VCaP (cell line): ENCODE measurements at regions not wholly inside any gene's neighbourhood (a gene's known extent, or its start where the extent isn't known, plus 50 kb on each side); places are given as distances from the start of the nearest gene placed in this dataset.

ENCODE experiments used
- H3K27ac ChIP-seq: fragments of 450-650 bp; 2 replicates; pipeline ENCODE4 v1.5.1; 2017
- CTCF ChIP-seq: fragments of 450-650 bp; conservative IDR thresholded peaks from 2 replicates; pipeline ENCODE4 v1.5.1; 2017; ENCODE audit warnings: mild to moderate bottlenecking, moderate library complexity

GRCh38 chr15:70508561-70509281 lies 254.6 kb downstream of the UACA start:
- TF ChIP-seq CTCF, result no peak
- no peak overlapping the region for H3K27ac ChIP-seq

DNA sequence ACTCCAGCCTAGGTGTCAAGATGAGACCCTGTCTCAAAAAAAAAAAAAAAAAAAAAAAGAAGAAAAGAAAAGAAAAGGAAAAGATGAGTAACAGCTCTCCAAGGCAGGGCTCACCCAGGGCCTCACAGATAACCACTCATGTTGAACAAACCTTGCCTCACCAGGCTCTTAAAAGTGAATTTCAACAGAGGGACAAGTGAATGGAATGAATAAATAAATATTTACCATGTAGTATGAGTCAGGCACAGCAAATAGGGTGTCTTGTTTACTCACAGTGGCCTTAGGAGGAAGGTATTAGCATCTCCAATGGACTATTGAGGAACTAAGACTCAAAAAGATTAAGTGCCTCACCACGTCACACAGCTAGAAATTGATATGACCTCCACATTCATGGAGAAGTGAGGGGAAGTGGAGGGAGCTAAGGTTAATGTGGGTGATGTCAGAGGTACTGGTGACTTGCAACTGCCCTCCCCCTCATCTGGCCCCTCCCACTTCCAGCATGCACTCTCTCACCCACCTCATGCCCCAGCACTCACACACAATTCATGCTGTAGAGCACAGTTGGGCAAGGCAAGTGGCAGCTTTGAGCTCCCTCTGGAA lies 255.5 kb downstream of the UACA start:
- H3K27ac ChIP-seq, result 0 out of 2 replicates have a peak overlapping the region, but pooled peaks have one; percentile 5

GRCh38 chr15:70505936-70506912 lies 257.1 kb downstream of the UACA start:
- TF ChIP-seq CTCF, result no peak
- peak overlapping the region; percentile 5; the same call in 1 of the 2 replicates for H3K27ac ChIP-seq

More for the DNA sequence above, 255.5 kb downstream of the UACA start:
- TF ChIP-seq CTCF, result no peak

- TF ChIP-seq CTCF, result no peak
- no peak overlapping the region for H3K27ac ChIP-seq
Measured at GRCh38 chr15:70505411-70505919, 257.9 kb downstream of the UACA start.

DNA sequence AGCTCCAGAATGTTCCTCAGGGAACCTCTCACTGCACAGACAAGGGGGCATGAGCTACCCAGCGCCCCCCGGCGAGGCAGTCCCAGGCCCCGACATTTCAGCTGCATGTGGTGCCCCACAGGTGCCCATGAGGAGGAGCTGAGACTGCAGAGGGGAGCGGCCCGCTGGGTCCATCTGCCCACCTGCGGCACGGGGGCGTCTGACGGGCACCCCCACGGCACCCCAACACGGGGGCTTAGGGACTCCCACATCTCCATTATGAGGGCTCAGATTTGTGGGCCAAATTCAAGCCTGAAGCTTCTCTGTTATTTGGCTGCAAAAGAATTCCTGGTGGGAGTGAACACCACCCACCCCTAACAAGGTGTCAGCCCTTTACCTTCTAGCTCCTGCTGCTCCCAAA lies 258.4 kb downstream of the UACA start:
- no peak overlapping the region for H3K27ac ChIP-seq
- no peak for TF ChIP-seq CTCF

DNA sequence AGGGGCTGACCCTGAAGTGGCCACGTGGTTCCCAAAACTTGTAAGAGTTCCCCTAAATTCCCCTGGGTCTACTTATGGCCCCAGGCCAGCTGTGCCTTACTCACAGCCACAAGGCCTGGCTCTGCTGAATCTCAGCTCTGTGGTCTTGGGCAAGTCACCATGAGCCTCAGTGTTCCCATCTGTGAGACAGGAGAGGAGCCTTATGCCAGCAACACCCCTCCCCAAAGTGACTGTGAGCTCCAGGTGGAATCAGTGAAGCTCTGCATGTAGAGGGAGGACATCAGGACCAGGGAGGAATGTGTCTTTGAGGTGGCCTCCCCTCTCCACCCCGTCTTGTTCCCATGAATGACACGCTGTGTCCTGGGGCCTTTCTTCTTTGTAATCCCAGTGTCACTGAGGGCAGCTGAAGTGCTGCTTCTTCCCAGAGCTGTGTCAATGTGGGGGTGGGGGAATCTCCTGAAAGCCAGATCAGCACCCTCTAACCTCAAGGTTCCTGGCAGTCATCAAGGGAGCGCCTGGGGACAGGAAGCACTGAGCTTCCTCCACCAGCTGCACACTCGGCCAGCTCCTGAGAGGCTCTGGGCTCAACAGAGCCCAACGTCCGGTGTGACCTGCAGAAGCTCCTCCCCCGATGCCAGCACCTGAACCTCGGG lies 258.9 kb downstream of the UACA start:
- no peak overlapping the region for H3K27ac ChIP-seq
- TF ChIP-seq CTCF, result no peak
